ENCODE measurements at regions not wholly inside any gene's neighbourhood (a gene's known extent, or its start where the extent isn't known, plus 50 kb on each side); places are given as distances from the start of the nearest gene placed in this dataset.

DNA sequence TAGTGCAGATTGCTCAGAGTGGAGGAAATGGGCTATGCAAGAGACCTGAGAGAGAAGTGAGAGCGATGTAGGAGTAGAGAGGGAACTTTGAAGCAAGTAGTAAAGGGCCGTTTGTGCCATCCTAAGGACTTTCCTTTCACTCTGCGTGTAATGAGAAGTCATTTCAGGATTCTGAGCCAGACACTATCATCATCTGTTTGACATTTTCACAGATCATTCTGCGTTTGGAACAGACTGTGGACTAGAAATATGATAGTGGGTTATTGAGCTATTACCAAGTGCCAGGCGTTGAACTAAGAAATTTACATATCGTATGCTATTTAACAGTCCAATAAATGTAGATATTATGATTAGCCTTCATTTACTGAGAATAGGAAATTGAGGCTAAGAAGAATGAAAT, 150.0 kb upstream of the ROBO2 start:
- 69 to 82% (median 77%) methylated on average over 6 of the region's 6 CpGs for WGBS, 4 donors
- H3K9me3 ChIP-seq (replicated peaks in 1 of 3): no peaks in the 10 kb centered on the region
- DNase-seq: no peak
- H3K27me3 ChIP-seq: no peaks in the 10 kb centered on the region
- no peak overlapping the region for H3K4me3 ChIP-seq
- no peaks in the 10 kb centered on the region for H3K36me3 ChIP-seq (replicated peaks in 1 of 2)
- H3K4me1 ChIP-seq (replicated peaks in 1 of 2): no peaks in the 10 kb centered on the region
- intact Hi-C loops (cut with DNase I): no loop called here
- TF ChIP-seq POLR2A (IDR thresholded peaks at IDR 0.05): no peak
- TF ChIP-seq, protein P1, sequence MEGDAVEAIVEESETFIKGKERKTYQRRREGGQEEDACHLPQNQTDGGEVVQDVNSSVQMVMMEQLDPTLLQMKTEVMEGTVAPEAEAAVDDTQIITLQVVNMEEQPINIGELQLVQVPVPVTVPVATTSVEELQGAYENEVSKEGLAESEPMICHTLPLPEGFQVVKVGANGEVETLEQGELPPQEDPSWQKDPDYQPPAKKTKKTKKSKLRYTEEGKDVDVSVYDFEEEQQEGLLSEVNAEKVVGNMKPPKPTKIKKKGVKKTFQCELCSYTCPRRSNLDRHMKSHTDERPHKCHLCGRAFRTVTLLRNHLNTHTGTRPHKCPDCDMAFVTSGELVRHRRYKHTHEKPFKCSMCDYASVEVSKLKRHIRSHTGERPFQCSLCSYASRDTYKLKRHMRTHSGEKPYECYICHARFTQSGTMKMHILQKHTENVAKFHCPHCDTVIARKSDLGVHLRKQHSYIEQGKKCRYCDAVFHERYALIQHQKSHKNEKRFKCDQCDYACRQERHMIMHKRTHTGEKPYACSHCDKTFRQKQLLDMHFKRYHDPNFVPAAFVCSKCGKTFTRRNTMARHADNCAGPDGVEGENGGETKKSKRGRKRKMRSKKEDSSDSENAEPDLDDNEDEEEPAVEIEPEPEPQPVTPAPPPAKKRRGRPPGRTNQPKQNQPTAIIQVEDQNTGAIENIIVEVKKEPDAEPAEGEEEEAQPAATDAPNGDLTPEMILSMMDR (IDR thresholded peaks at IDR 0.05): no peak
- H3K27ac ChIP-seq: no peak overlapping the region

DNA sequence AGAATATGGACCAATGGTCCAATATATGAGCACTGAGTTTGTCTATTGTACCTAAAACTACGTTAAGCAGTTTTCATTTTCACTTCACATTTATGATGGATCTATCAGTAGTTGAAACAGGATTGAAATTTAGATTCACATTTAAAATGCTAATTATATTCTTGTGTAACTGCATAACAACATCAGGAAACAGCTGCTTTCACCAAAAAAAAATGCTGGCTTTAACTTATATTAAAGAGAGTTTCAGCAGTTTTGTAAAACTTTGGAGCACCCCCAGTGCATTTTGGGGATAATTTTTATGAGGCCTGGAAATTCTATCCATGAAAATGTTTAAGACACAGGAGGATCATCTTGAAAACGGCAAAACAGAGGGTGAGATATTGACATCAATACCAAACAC, 142.8 kb upstream of the ROBO2 start:
- no peak for DNase-seq
- TF ChIP-seq POLR2A (IDR thresholded peaks at IDR 0.05): no peak
- TF ChIP-seq, protein P1 (IDR thresholded peaks at IDR 0.05): no peak
- intact Hi-C loops (cut with DNase I): no loop called here
- Histone ChIP-seq H3K4me3 (no peak overlapping the region), H3K36me3 (replicated peaks in 1 of 2) (no peaks in the 10 kb centered on the region), H3K27ac (no peak overlapping the region), H3K9me3 (replicated peaks in 1 of 3) (no peaks in the 10 kb centered on the region), H3K4me1 (replicated peaks in 1 of 2) (no peaks in the 10 kb centered on the region), H3K27me3 (no peaks in the 10 kb centered on the region)
- 59 to 69% (median 63%) methylated on average over 2 of the region's 2 CpGs for WGBS, 4 donors

DNA sequence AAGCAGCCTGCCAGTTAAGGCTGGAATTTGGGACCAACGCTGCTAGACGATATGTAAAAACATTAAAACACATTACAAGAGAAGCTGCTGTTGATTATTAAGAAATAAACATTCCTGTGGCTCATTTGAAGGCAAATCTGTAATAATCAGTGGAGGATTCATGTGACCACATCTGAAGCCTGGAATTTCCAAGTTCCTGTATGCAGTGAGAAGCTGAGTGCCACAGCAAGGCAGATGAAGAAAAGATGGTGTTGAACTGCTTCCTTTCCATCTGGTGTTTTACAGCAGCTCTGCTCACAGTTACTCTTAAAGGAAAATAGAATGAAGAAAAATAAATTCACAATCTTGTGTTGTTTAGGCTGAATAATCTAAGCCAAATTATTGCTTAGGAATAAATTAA, 139.3 kb upstream of the ROBO2 start:
- Histone ChIP-seq H3K9me3 (replicated peaks in 1 of 3) (no peaks in the 10 kb centered on the region), H3K36me3 (replicated peaks in 1 of 2) (no peaks in the 10 kb centered on the region), H3K27ac (no peak overlapping the region), H3K4me3 (no peak overlapping the region), H3K27me3 (no peaks in the 10 kb centered on the region), H3K4me1 (replicated peaks in 1 of 2) (no peaks in the 10 kb centered on the region)
- intact Hi-C loops (cut with DNase I): no loop called here
- TF ChIP-seq, protein P1 (IDR thresholded peaks at IDR 0.05): no peak
- no peak for TF ChIP-seq POLR2A (IDR thresholded peaks at IDR 0.05)
- no peak for DNase-seq
- WGBS, 4 donors: 72 to 89% (median 80%) methylated on average over 2 of the region's 2 CpGs

DNA sequence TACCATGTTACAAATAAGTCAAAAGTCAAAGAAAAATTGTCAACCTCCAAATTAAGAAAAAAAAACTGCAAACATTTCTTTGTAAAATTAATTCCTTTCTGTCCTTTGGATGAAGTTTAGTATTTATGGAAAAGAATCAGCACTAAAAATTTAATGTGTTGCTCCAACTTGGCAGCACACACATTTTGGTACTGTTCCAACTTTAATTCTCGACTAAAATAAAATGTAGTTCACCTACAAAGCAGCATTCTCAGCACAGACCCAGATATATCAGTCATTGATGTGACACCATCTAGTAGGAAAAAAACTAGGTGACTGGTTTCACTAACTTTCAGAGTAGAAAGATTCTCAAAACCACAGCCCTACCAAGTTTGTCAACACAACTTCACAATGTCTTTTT, 131.7 kb upstream of the ROBO2 start:
- Histone ChIP-seq H3K4me3 (no peak overlapping the region), H3K27ac (no peak overlapping the region), H3K9me3 (replicated peaks in 1 of 3) (no peaks in the 10 kb centered on the region), H3K27me3 (no peaks in the 10 kb centered on the region), H3K36me3 (replicated peaks in 1 of 2) (no peaks in the 10 kb centered on the region), H3K4me1 (replicated peaks in 1 of 2) (no peaks in the 10 kb centered on the region)
- DNase-seq: no peak
- WGBS, 4 donors: 17 to 29% (median 22%) methylated on average over 1 of the region's 1 CpG
- intact Hi-C loops (cut with DNase I): no loop called here
- TF ChIP-seq, protein P1 (IDR thresholded peaks at IDR 0.05): no peak
- TF ChIP-seq POLR2A (IDR thresholded peaks at IDR 0.05): no peak
